ENCODE measurements at regions not wholly inside any gene's neighbourhood (a gene's known extent, or its start where the extent isn't known, plus 50 kb on each side); places are given as distances from the start of the nearest gene placed in this dataset.

GRCh38 chr15:93612953-93613352 is 523.9 kb upstream of the RGMA start:
- Histone ChIP-seq H3K4me1 (no peaks in the 10 kb centered on the region), H3K36me3 (no peaks in the 10 kb centered on the region), H3K27ac (no peak overlapping the region), H3K9me3 (no peaks in the 10 kb centered on the region), H3K27me3 (no peaks in the 10 kb centered on the region), H3K4me3 (no peak overlapping the region)
- TF ChIP-seq CTCF (IDR thresholded peaks at IDR 0.05): no peak
- TF ChIP-seq POLR2A (IDR thresholded peaks at IDR 0.05): no peak
- no peak for TF ChIP-seq EP300 (IDR thresholded peaks at IDR 0.05)
- WGBS, 2 donors: 63 to 67% methylated on average over 2 of the region's 2 CpGs
- no peak for DNase-seq (ENCODE audit: low spot score in 2 of 2)

DNA sequence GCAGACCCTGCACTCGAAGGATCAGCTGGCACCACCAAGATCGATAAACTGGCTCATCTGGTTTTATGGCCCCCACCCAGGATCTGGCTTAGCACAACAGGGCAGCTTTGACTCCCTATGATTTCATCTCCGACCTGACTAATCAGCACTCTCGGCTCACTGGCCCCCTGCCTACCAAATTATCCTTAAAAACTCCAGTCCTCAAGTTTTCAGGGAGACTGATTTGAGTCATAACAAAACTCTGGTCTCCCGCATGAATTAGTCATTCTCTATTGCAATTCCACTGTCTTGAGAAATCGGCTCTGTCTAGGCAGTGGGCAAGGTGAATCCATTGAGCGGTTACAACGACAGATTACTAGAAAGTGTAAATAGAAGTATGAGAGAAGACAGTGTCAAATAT is 521.9 kb upstream of the RGMA start:
- no peak overlapping the region for H3K4me3 ChIP-seq
- H3K4me1 ChIP-seq: no peaks in the 10 kb centered on the region
- TF ChIP-seq CTCF (IDR thresholded peaks at IDR 0.05): no peak
- TF ChIP-seq POLR2A (IDR thresholded peaks at IDR 0.05): no peak
- no peak for TF ChIP-seq EP300 (IDR thresholded peaks at IDR 0.05)
- no peak overlapping the region for H3K27ac ChIP-seq
- no peaks in the 10 kb centered on the region for H3K27me3 ChIP-seq
- no peaks in the 10 kb centered on the region for H3K9me3 ChIP-seq
- no peak for DNase-seq (ENCODE audit: low spot score in 2 of 2)
- no peaks in the 10 kb centered on the region for H3K36me3 ChIP-seq
- 91 to 95% methylated on average over 8 of the region's 8 CpGs for WGBS, 2 donors

- no peak for TF ChIP-seq CTCF (IDR thresholded peaks at IDR 0.05)
- H3K27ac ChIP-seq: no peak overlapping the region
- no peaks in the 10 kb centered on the region for H3K27me3 ChIP-seq
- H3K4me1 ChIP-seq: no peaks in the 10 kb centered on the region
- no peak for DNase-seq (ENCODE audit: low spot score in 2 of 2)
- no peak overlapping the region for H3K4me3 ChIP-seq
- H3K36me3 ChIP-seq: no peaks in the 10 kb centered on the region
- WGBS, 2 donors: 38 to 41% methylated on average over 3 of the region's 3 CpGs
- H3K9me3 ChIP-seq: no peaks in the 10 kb centered on the region
Measured at GRCh38 chr15:93608643-93609148, 519.7 kb upstream of the RGMA start.

GRCh38 chr15:93603550-93603949 is 514.5 kb upstream of the RGMA start:
- no peak for TF ChIP-seq CTCF (IDR thresholded peaks at IDR 0.05)
- no peaks in the 10 kb centered on the region for H3K4me1 ChIP-seq
- H3K27ac ChIP-seq: no peak overlapping the region
- WGBS, 2 donors: 78 to 88% methylated on average over 2 of the region's 2 CpGs
- H3K36me3 ChIP-seq: no peaks in the 10 kb centered on the region
- H3K9me3 ChIP-seq: no peaks in the 10 kb centered on the region
- H3K4me3 ChIP-seq: no peak overlapping the region
- DNase-seq (ENCODE audit: low spot score in 2 of 2): no peak
- H3K27me3 ChIP-seq: no peaks in the 10 kb centered on the region

DNA sequence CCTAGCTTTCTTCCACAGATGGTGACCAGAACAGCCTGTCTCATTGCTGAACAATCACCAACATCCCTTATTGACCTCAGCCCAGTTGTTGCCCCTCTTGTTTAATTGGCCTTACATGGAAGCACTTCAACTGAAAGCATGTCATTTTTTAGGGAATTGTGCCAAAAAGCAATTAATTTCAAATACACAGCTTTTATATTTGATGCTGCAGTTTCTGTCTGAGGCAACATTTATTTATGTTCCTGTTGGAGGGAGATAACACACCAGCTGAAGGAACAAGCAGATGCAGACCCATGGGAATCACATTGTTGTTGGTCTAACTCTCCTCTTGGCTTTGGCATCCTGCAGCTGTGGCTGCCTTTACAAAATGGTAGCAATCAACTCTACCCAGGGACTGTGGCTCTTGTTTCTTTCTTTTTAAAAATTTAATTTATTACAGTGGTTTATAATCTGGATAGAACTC is 498.1 kb upstream of the RGMA start:
- Histone ChIP-seq H3K4me3 (no peak overlapping the region), H3K4me1 (no peaks in the 10 kb centered on the region), H3K9me3 (no peaks in the 10 kb centered on the region), H3K27ac (no peak overlapping the region), H3K36me3 (no peaks in the 10 kb centered on the region), H3K27me3 (no peaks in the 10 kb centered on the region)
- no peak for DNase-seq (ENCODE audit: low spot score in 2 of 2)
- TF ChIP-seq EP300 (IDR thresholded peaks at IDR 0.05) (peak in 1 of 2 donors; percentile 37), CTCF (IDR thresholded peaks at IDR 0.05) (no peak)

All from tibial nerve (tissue), 4 donors.